B cell (primary cell): ENCODE measurements at regions not wholly inside any gene's neighbourhood (a gene's known extent, or its start where the extent isn't known, plus 50 kb on each side); places are given as distances from the start of the nearest gene placed in this dataset.

Experiments used
- ATAC-seq: fragments of 200-7000 bp; cut with Tn5 transposase; one replicate; pipeline ENCODE4 v1.10.0; 2021; ENCODE audit warnings: low read depth, mild to moderate bottlenecking, moderate number of reproducible peaks, moderate library complexity
- CTCF ChIA-PET: fragments of 350-600 bp; sonication (Branson Sonifier 250); formaldehyde crosslinking; loops from one replicate; lab custom pipeline; 2021; ENCODE audit warnings: antibody characterized with exemption, inconsistent platforms; lab: Charles Lee
- POLR2A ChIA-PET: fragments of 350-600 bp; sonication (Branson Sonifier 250); formaldehyde crosslinking; loops from one replicate; lab custom pipeline; 2021; ENCODE audit warnings: antibody characterized with exemption; lab: Charles Lee
- DNase-seq: peaks from one replicate; pipeline ENCODE4 v3.0.0; 2013
- H2AFZ ChIP-seq: 2 replicates; pipeline ENCODE4 v1.6.1; 2012; ENCODE audit warnings: mild to moderate bottlenecking, low read depth, low read length; ENCODE audit not compliant: insufficient read depth, poor library complexity, severe bottlenecking
- H3K27ac ChIP-seq, 2 donors: 1 replicate in 1 of 2; 2 replicates in 1 of 2; pipeline ENCODE4 v1.5.1; 2012 to 2013; ENCODE audit warnings: low read length in 2 of 2, mild to moderate bottlenecking in 2 of 2, moderate library complexity in 1 of 2
- H3K27me3 ChIP-seq, 4 experiments: fragments of 200-600 bp in 1 of 4; sonication (generic) in 1 of 4; replicated peaks in 1 of 4; 1 replicate in 2 of 4; 2 replicates in 2 of 4; pipeline versions ENCODE4 v1.6.1 to v1.7.0; 2013 to 2016; ENCODE audit warnings: low read length in 3 of 4, mild to moderate bottlenecking in 2 of 4, mixed read lengths in 1 of 4, moderate library complexity in 1 of 4; ENCODE audit not compliant: insufficient read depth in 4 of 4, control insufficient read depth in 3 of 4; ENCODE audit errors: control extremely low read depth in 1 of 4
- H3K36me3 ChIP-seq, 2 experiments: replicated peaks in 1 of 2; 1 replicate in 1 of 2; 2 replicates in 1 of 2; pipeline versions ENCODE4 v1.6.1 to v1.7.1; 2013; ENCODE audit warnings: low read length in 1 of 2; ENCODE audit not compliant: insufficient read depth in 2 of 2, control insufficient read depth in 1 of 2; ENCODE audit errors: control extremely low read depth in 1 of 2, extremely low read depth in 1 of 2
- H3K4me1 ChIP-seq, 2 donors: fragments of 200-600 bp in 1 of 2; sonication (generic) in 1 of 2; 1 replicate in 1 of 2; 2 replicates in 1 of 2; pipeline versions ENCODE4 v1.5.1 to v1.6.1; 2013 to 2017; ENCODE audit warnings: low read length in 2 of 2; ENCODE audit not compliant: control insufficient read depth in 2 of 2, insufficient read depth in 2 of 2
- H3K4me2 ChIP-seq: replicated peaks from 2 replicates; pipeline ENCODE3; 2012; ENCODE audit warnings: mild to moderate bottlenecking, low read depth, low read length; ENCODE audit not compliant: poor library complexity, severe bottlenecking
- H3K4me3 ChIP-seq, 5 experiments: fragments of 200-600 bp in 1 of 5; sonication (generic) in 1 of 5; 1 replicate in 3 of 5; 2 replicates in 2 of 5; pipeline versions ENCODE4 v1.5.1 to v1.7.0; 2011 to 2016; ENCODE audit warnings: low read length in 4 of 5, mild to moderate bottlenecking in 4 of 5, low read depth in 2 of 5, control low read depth in 1 of 5, moderate library complexity in 1 of 5; ENCODE audit not compliant: insufficient read depth in 1 of 5; ENCODE audit errors: control extremely low read depth in 1 of 5, extremely low read depth in 1 of 5
- H3K79me2 ChIP-seq: fragments of 200-600 bp; sonication (generic); one replicate; pipeline ENCODE4 v1.6.0; 2016; ENCODE audit warnings: low read length; ENCODE audit not compliant: control insufficient read depth, insufficient read depth
- H3K9ac ChIP-seq: fragments of 200-600 bp; sonication (generic); 2 replicates; pipeline ENCODE4 v1.6.1; 2017; ENCODE audit warnings: mild to moderate bottlenecking, low read length, moderate library complexity
- H3K9me3 ChIP-seq, 3 donors: one replicate each; pipeline versions ENCODE4 v1.6.1 to v1.7.1; 2013; ENCODE audit warnings: low read length in 2 of 3; ENCODE audit not compliant: control insufficient read depth in 2 of 3, insufficient read depth in 1 of 3; ENCODE audit errors: control extremely low read depth in 1 of 3
- H4K20me1 ChIP-seq: 2 replicates; pipeline ENCODE4 v1.6.0; 2012; ENCODE audit warnings: mild to moderate bottlenecking, low read length; ENCODE audit not compliant: insufficient read depth, control insufficient read depth, poor library complexity, severe bottlenecking
- H3K27ac Mint-ChIP-seq: one replicate; pipeline ENCODE4 v1.8.0; 2021; ENCODE audit warnings: mixed read lengths
- H3K27me3 Mint-ChIP-seq: one replicate; pipeline ENCODE4 v1.8.0; 2021; ENCODE audit warnings: mixed read lengths
- H3K4me1 Mint-ChIP-seq: one replicate; pipeline ENCODE4 v1.8.0; 2021; ENCODE audit warnings: mixed read lengths
- H3K4me3 Mint-ChIP-seq: one replicate; pipeline ENCODE4 v1.8.0; 2021; ENCODE audit warnings: mixed read lengths
- H3K9me3 Mint-ChIP-seq: one replicate; pipeline ENCODE4 v1.8.0; 2022; ENCODE audit warnings: mixed read lengths; ENCODE audit not compliant: insufficient read depth
- CTCF ChIP-seq: fragments of 200-600 bp; IDR thresholded peaks from one replicate; pipeline ENCODE4 v1.8.0; 2022; ENCODE audit warnings: antibody characterized with exemption, mild to moderate bottlenecking
- EZH2 ChIP-seq: IDR thresholded peaks from 2 replicates; pipeline ENCODE4 v1.6.1; 2012; ENCODE audit warnings: borderline replicate concordance, low read depth, mild to moderate bottlenecking, moderate library complexity, low read length; ENCODE audit not compliant: insufficient read depth, poor library complexity, severe bottlenecking
- WGBS: methylation state at CpG from one replicate; pipeline ENCODE4 v1.1.5; 2013; ENCODE audit warnings: missing lambda C conversion rate; ENCODE audit not compliant: insufficient coverage; 5-methylcytosine and 5-hydroxymethylcytosine counted together
- intact Hi-C: fragments of 100-400 bp; cut with micrococcal nuclease; formaldehyde crosslinking; loops from one replicate; pipeline ENCODE4 v1.10.0; 2022

DNA sequence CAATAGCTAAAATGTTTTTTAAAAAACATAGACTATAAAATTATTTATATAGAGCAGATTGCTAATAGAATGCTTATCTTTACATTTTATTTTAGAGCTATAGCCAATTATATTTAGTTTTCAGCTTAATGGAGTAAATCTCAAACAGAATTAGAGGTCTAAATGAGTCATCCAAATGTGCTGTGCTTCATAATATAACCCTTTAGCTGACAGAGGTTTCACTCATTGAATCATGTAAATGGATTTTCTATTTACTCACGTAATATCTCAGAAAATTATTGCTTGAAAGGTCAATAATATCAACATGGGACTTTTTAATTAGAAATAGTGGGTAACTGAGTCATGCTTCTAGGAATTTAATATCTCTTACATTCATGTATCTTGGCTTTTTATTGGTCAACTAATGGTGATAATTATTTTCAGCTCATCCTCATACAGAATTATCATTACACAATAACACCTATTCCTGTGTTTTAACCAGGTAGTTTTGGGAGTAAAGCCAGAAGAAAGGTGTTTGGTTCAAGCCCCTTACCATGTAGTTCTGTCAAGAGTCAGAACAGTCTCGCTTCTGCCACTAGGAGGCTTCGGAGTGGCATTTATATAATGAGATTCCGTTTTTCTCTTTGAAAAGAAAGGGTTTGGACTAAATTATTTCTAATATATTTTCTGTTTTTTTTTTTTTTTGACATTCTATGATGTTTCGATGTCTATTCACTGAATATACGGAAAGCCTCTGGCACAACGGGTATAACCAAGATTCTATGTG, 217.6 kb downstream of the CDH7 start:
- CTCF ChIA-PET = no interaction called here
- H3K4me3 ChIP-seq = no peak overlapping the region
- no peaks in the 10 kb centered on the region for H3K27me3 ChIP-seq
- no CpG with 5 or more reads among the region's 7 CpGs for WGBS
- no peak overlapping the region for H3K4me2 ChIP-seq
- no peak overlapping the region for H3K27ac ChIP-seq
- no peak overlapping the region for H3K9ac ChIP-seq
- POLR2A ChIA-PET = no interaction called here
- H4K20me1 ChIP-seq = no peaks in the 10 kb centered on the region
- no peak for TF ChIP-seq EZH2
- TF ChIP-seq CTCF = no peak
- Mint-ChIP-seq H3K27me3 (no peaks in the 10 kb centered on the region), H3K4me1 (no peaks in the 10 kb centered on the region), H3K9me3 (no peaks in the 10 kb centered on the region), H3K27ac (no peak overlapping the region), H3K4me3 (no peak overlapping the region)
- H3K79me2 ChIP-seq = no peaks in the 10 kb centered on the region
- H2AFZ ChIP-seq = no peak overlapping the region
- no peaks in the 10 kb centered on the region for H3K9me3 ChIP-seq
- ATAC-seq (no peak), DNase-seq (no peak)
- no peaks in the 10 kb centered on the region for H3K4me1 ChIP-seq
- intact Hi-C loops = no loop called here
- no peaks in the 10 kb centered on the region for H3K36me3 ChIP-seq

GRCh38 chr18:65955747-65956146, 204.9 kb downstream of the CDH7 start:
- intact Hi-C loops = no loop called here
- H3K27me3 Mint-ChIP-seq = no peaks in the 10 kb centered on the region

More at GRCh38 chr18:65955747-65956146, 204.9 kb downstream of the CDH7 start:
- Histone ChIP-seq H3K36me3 (no peaks in the 10 kb centered on the region), H3K27ac (no peak overlapping the region), H3K9ac (no peak overlapping the region), H4K20me1 (no peaks in the 10 kb centered on the region), H3K4me2 (no peak overlapping the region), H3K27me3 (no peaks in the 10 kb centered on the region), H3K4me3 (no peak overlapping the region), H2AFZ (no peak overlapping the region), H3K4me1 (no peaks in the 10 kb centered on the region), H3K9me3 (peaks cover 0 to 4% (median 0%) of the 10 kb centered on the region in 3 donors), H3K79me2 (no peaks in the 10 kb centered on the region)
- Mint-ChIP-seq H3K9me3 (no peaks in the 10 kb centered on the region), H3K4me1 (no peaks in the 10 kb centered on the region), H3K27ac (no peak overlapping the region), H3K4me3 (no peak overlapping the region)
- TF ChIP-seq CTCF (no peak), EZH2 (no peak)
- POLR2A ChIA-PET = no interaction called here
- CTCF ChIA-PET = no interaction called here
- no CpG with 5 or more reads among the region's 4 CpGs for WGBS
- no peak for DNase-seq
- no peak for ATAC-seq
